GM12873 (cell line): ENCODE measurements at regions not wholly inside any gene's neighbourhood (a gene's known extent, or its start where the extent isn't known, plus 50 kb on each side); places are given as distances from the start of the nearest gene placed in this dataset.

ENCODE experiments used
- CTCF ChIP-seq: IDR thresholded peaks from 2 replicates; pipeline ENCODE4 v1.5.1; 2012; ENCODE audit warnings: low read depth, mild to moderate bottlenecking, moderate library complexity, low read length, control low read depth; ENCODE audit not compliant: insufficient read depth; ENCODE audit errors: missing control alignments

- no peak for TF ChIP-seq CTCF
Observed at GRCh38 chr10:36003688-36004087, 361.6 kb upstream of the FZD8 start.

GRCh38 chr10:36003031-36003600 lies 361.0 kb upstream of the FZD8 start:
- TF ChIP-seq CTCF = no peak

- TF ChIP-seq CTCF = no peak
Observed at GRCh38 chr10:36002445-36002844, 360.3 kb upstream of the FZD8 start.

- TF ChIP-seq CTCF = no peak
Observed at GRCh38 chr10:35998026-35998425, 355.9 kb upstream of the FZD8 start.

- TF ChIP-seq CTCF = no peak
Observed at GRCh38 chr10:35995485-35995884, 353.4 kb upstream of the FZD8 start.

- no peak for TF ChIP-seq CTCF
Observed at GRCh38 chr10:35993591-35994515, 351.8 kb upstream of the FZD8 start.

GRCh38 chr10:35992107-35992506 lies 350.0 kb upstream of the FZD8 start:
- no peak for TF ChIP-seq CTCF
